ENCODE measurements at regions not wholly inside any gene's neighbourhood (a gene's known extent, or its start where the extent isn't known, plus 50 kb on each side); places are given as distances from the start of the nearest gene placed in this dataset.

DNA sequence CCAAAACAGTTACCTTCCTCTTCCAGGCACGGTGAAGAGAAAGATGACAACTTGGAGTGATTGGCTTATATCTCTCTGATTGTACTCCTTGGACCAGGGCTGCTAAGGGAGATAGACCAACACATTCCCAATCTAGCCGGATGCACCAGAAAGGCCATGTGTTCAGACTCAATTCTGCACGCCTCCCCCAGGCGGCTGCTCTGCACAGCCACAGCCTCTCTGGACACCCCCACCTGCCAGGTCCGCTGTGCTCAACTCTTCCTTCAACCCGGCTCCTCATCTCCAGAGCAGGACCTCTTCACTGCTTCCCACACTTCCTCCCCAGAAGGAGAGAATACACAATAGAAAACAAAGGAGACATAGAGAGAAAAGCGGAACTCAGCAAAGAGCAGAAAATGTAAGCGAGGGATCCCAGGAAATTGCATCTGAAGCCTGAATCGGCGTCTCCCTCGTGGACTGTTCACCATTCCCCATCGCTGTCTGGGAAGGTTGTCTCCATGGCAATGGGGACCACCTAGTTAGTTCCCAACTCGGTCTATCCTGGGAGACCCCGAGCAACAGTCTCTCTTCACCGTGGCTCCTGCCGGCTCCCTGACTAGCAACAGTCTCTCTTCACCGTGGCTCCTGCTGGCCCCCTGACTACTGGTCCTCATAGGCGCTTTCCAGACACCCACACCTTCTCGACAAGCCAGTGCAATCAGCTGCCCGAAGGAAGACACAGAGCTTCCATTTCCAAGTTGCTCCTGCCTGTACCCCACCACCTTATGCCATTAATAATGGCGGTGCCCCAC lies 361.7 kb upstream of the MYT1L start:
- no peak overlapping the region for H3K27ac ChIP-seq
- H3K4me1 ChIP-seq (ENCODE audit: insufficient read depth): no peaks in the 10 kb centered on the region
- 78 to 80% (median 80%) methylated on average over 21 of the region's 21 CpGs for WGBS, 3 donors
- no peak overlapping the region for H3K4me3 ChIP-seq
- DNase-seq: no peak
- no peaks in the 10 kb centered on the region for H3K27me3 ChIP-seq
- H3K36me3 ChIP-seq: no peaks in the 10 kb centered on the region
- no peaks in the 10 kb centered on the region for H3K9me3 ChIP-seq
- intact Hi-C loops (cut with DNase I): no loop called here
- no peak for TF ChIP-seq CTCF (IDR thresholded peaks at IDR 0.05)
- TF ChIP-seq EP300 (IDR thresholded peaks at IDR 0.05): no peak
- no peak for TF ChIP-seq POLR2A (IDR thresholded peaks at IDR 0.05)

DNA sequence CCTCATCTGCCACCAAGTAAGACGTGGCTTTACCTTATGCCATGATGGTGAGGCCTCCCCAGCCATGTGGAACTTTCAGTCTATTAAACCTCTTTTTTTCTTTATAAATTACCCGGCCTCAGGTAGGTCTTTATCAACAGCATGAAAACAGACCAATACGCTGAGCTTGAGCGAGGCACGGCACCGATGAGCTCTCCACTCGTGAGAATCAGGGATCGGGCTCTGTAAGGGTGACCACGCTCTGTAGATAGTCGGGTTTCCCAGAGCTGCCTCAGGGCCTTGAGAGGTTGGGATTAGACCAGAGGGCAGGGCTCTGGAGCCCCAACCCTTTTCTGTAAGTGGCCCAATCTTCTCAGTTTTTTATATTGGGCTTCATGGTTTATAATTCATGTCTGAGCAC lies 360.3 kb upstream of the MYT1L start:
- H3K4me1 ChIP-seq (ENCODE audit: insufficient read depth): no peaks in the 10 kb centered on the region
- intact Hi-C loops (cut with DNase I): no loop called here
- no peak for DNase-seq
- no peak overlapping the region for H3K27ac ChIP-seq
- H3K4me3 ChIP-seq: no peak overlapping the region
- H3K27me3 ChIP-seq: no peaks in the 10 kb centered on the region
- WGBS, 3 donors: 91 to 95% (median 93%) methylated on average over 10 of the region's 10 CpGs
- H3K9me3 ChIP-seq: no peaks in the 10 kb centered on the region
- H3K36me3 ChIP-seq: no peaks in the 10 kb centered on the region
- TF ChIP-seq CTCF (IDR thresholded peaks at IDR 0.05) (no peak), EP300 (IDR thresholded peaks at IDR 0.05) (no peak), POLR2A (IDR thresholded peaks at IDR 0.05) (no peak)

- Histone ChIP-seq H3K4me3 (no peak overlapping the region), H3K4me1 (ENCODE audit: insufficient read depth) (no peaks in the 10 kb centered on the region), H3K27me3 (no peaks in the 10 kb centered on the region), H3K27ac (no peak overlapping the region), H3K9me3 (no peaks in the 10 kb centered on the region), H3K36me3 (no peaks in the 10 kb centered on the region)
- WGBS, 3 donors: 53 to 75% (median 62%) methylated on average over 4 of the region's 4 CpGs
- intact Hi-C loops (cut with DNase I): no loop called here
- TF ChIP-seq EP300 (IDR thresholded peaks at IDR 0.05): no peak
- no peak for TF ChIP-seq CTCF (IDR thresholded peaks at IDR 0.05)
- TF ChIP-seq POLR2A (IDR thresholded peaks at IDR 0.05): no peak
- no peak for DNase-seq
These were observed 359.9 kb upstream of the MYT1L start for GRCh38 chr2:2690985-2691384.

- no peak overlapping the region for H3K27ac ChIP-seq
- no peaks in the 10 kb centered on the region for H3K4me1 ChIP-seq (ENCODE audit: insufficient read depth)
- no peak for DNase-seq
- intact Hi-C loops (cut with DNase I): no loop called here
- H3K9me3 ChIP-seq: no peaks in the 10 kb centered on the region
- no peaks in the 10 kb centered on the region for H3K36me3 ChIP-seq
- 88 to 92% (median 91%) methylated on average over 12 of the region's 12 CpGs for WGBS, 3 donors
- no peaks in the 10 kb centered on the region for H3K27me3 ChIP-seq
- no peak overlapping the region for H3K4me3 ChIP-seq
- TF ChIP-seq CTCF (IDR thresholded peaks at IDR 0.05) (no peak), EP300 (IDR thresholded peaks at IDR 0.05) (no peak), POLR2A (IDR thresholded peaks at IDR 0.05) (no peak)
These were observed 358.2 kb upstream of the MYT1L start for GRCh38 chr2:2689306-2689705.
